BE2C (cell line): ENCODE measurements at regions not wholly inside any gene's neighbourhood (a gene's known extent, or its start where the extent isn't known, plus 50 kb on each side); places are given as distances from the start of the nearest gene placed in this dataset.

Source experiments
- DNase-seq: peaks from one replicate; pipeline ENCODE4 v3.0.0-alpha.2; 2020
- H3K27me3 ChIP-seq: fragments of 250-450 bp; sonication (Bioruptor Pico); 2 replicates; pipeline ENCODE4 v1.5.1; 2020; ENCODE audit warnings: mild to moderate bottlenecking
- H3K36me3 ChIP-seq: fragments of 250-450 bp; sonication (Bioruptor Pico); 2 replicates; pipeline ENCODE4 v1.5.1; 2020; ENCODE audit warnings: mild to moderate bottlenecking
- H3K4me1 ChIP-seq: fragments of 250-450 bp; sonication (Bioruptor Pico); 2 replicates; pipeline ENCODE4 v1.5.1; 2020
- H3K4me3 ChIP-seq: 2 replicates; pipeline ENCODE4 v1.5.1; 2011; ENCODE audit warnings: low read depth, low read length
- H3K9me3 ChIP-seq: fragments of 250-450 bp; sonication (Bioruptor Pico); 2 replicates; pipeline ENCODE4 v1.5.1; 2020
- TF ChIP-seq, protein P1 (sequence below): IDR thresholded peaks from 2 replicates; pipeline ENCODE4 v1.5.1; 2012; ENCODE audit warnings: mild to moderate bottlenecking, low read depth, low read length

DNA sequence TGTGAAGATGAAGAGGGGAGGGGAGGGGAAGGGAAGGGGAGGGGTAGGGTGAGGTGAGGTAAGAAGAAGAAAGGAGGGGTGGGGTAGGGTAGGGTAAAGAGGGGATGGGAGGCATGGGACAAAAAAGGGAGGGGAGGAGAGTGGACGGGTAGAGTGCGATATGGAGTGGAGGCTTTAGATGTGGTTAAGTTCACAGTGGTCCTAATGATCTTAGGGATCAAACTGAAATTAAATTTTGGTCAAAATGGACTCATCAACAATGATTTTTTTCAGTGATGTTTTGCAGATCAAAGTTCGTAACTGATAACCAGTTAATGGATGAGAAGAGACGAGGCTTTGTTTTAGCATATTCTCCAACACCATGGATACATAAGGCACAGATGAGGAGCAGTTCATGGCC is 513.9 kb upstream of the ACVR2A start:
- Histone ChIP-seq H3K36me3 (no peaks in the 10 kb centered on the region), H3K4me1 (no peaks in the 10 kb centered on the region), H3K9me3 (no peaks in the 10 kb centered on the region), H3K4me3 (no peak overlapping the region), H3K27me3 (no peaks in the 10 kb centered on the region)
- no peak for DNase-seq
- TF ChIP-seq, protein P1, sequence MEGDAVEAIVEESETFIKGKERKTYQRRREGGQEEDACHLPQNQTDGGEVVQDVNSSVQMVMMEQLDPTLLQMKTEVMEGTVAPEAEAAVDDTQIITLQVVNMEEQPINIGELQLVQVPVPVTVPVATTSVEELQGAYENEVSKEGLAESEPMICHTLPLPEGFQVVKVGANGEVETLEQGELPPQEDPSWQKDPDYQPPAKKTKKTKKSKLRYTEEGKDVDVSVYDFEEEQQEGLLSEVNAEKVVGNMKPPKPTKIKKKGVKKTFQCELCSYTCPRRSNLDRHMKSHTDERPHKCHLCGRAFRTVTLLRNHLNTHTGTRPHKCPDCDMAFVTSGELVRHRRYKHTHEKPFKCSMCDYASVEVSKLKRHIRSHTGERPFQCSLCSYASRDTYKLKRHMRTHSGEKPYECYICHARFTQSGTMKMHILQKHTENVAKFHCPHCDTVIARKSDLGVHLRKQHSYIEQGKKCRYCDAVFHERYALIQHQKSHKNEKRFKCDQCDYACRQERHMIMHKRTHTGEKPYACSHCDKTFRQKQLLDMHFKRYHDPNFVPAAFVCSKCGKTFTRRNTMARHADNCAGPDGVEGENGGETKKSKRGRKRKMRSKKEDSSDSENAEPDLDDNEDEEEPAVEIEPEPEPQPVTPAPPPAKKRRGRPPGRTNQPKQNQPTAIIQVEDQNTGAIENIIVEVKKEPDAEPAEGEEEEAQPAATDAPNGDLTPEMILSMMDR: no peak

DNA sequence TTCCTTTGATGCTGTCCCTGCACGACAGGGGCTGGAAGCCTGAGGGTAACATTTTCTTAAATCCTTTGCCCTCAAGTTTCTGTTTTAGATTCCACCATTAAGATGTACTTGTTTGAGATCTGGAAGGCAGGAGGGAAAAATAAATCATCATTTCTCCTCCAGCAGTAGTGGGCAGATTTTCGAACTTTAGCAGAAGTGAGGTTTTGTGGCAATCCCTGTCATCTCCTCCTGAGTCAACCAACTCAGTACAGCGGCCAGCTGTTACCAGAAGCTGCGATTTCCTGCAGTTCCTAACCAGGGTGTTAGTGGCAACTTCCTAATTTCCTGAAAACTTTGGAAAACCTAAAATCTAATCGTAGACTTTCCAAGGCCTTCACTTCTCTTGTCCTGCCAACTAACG is 517.2 kb upstream of the ACVR2A start:
- H3K4me1 ChIP-seq: no peaks in the 10 kb centered on the region
- H3K4me3 ChIP-seq: no peak overlapping the region
- DNase-seq: no peak
- H3K36me3 ChIP-seq: no peaks in the 10 kb centered on the region
- TF ChIP-seq, protein P1: no peak
- H3K9me3 ChIP-seq: no peaks in the 10 kb centered on the region
- H3K27me3 ChIP-seq: no peaks in the 10 kb centered on the region

DNA sequence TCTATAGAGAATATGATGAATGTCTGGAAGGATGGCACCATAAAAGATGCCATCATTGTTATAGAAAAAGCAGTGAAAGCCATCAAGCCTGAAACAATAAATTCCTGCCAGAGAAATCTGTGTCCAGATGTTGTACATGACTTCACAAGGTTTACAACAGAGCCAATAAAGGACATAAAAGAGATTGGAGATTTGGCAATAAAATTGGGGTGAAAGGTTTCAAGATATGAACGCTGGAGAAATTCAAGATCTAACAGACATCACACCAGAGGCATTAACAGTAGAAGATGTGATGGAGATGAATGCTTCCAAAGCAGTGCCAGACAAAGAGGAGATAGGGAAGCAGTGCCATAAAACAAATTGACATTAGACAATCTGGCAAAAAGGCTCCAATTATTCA is 518.8 kb upstream of the ACVR2A start:
- Histone ChIP-seq H3K4me3 (no peak overlapping the region), H3K9me3 (no peaks in the 10 kb centered on the region), H3K36me3 (no peaks in the 10 kb centered on the region), H3K27me3 (no peaks in the 10 kb centered on the region), H3K4me1 (no peaks in the 10 kb centered on the region)
- TF ChIP-seq, protein P1: no peak
- no peak for DNase-seq

DNA sequence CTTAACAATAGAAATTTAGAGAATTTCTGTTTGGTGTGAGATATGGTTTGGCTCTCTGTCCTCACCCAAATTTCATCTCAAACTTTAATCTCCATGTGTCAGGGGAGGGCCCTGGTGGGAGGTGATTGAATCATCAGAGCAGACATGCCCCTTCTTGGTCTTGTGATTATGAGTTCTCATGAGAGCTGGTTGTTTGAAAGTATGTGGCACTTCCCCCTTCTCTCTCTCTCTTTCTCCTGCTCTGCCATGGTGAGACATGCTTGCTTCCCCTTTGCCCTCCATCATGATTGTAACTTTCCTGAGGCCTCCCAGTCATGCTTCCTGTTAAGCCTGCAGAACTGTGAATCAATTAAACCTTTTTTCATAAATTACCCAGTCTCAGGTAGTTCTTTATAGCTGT is 524.7 kb upstream of the ACVR2A start:
- no peak overlapping the region for H3K4me3 ChIP-seq
- H3K9me3 ChIP-seq: no peaks in the 10 kb centered on the region
- DNase-seq: no peak
- TF ChIP-seq, protein P1: no peak
- H3K4me1 ChIP-seq: no peaks in the 10 kb centered on the region
- no peaks in the 10 kb centered on the region for H3K27me3 ChIP-seq
- H3K36me3 ChIP-seq: no peaks in the 10 kb centered on the region

DNA sequence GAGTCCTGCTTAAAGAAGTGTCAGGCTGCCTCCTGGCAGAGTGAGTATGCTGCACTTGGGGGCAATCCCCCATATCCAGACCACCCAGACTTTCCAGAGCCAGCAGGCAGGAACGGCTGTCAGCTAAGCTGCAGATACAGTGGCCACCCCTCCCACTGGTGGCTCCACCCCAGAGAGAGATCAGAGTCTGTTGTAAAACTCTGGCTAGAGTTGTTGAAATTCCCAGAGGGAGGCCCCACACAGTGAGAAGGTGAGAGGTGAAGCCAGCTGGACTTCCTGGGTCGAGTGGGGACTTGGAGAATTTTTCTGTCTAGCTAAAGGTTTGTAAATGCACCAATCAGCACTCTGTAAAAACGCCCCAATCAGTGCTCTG is 533.8 kb upstream of the ACVR2A start:
- no peak for DNase-seq
- H3K4me3 ChIP-seq: no peak overlapping the region
- no peaks in the 10 kb centered on the region for H3K4me1 ChIP-seq

DNA sequence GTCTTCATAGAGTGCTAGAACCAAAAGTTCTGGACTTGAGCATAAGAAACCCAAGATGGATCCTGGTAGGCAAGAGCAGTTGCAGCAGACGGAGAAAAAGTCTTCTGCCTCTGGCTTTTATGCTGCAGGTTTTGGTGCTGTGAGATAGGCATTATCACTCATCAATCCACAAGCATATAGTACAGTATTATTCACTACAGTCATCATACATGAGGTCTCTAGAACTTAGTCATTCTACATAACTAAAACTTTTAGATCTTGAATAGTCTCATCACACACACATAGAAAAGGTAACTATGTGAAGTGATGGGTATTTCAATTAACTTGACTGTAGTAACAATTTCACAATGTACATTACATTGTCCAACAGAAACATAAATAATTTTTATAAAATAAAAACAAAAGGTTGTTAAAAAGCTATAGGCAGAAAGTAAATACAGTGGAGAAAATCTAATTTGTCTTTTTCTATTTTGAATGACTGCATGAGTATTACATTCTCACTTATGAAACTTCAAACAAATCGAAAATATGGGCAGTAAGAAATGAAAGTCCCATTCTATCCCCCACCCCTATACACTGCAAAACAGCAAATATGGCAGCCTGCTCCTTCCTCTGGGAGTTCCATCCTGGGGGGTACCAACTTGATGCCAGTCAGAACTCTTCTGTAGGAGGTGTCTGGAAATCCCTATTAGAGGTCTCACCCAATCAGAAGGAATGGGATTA is 534.3 kb upstream of the ACVR2A start:
- no peak overlapping the region for H3K4me3 ChIP-seq
- TF ChIP-seq, protein P1: no peak
- no peaks in the 10 kb centered on the region for H3K36me3 ChIP-seq
- no peaks in the 10 kb centered on the region for H3K4me1 ChIP-seq
- H3K9me3 ChIP-seq: no peaks in the 10 kb centered on the region
- no peaks in the 10 kb centered on the region for H3K27me3 ChIP-seq
- DNase-seq: no peak

More for the DNA sequence above, 533.8 kb upstream of the ACVR2A start:
- Histone ChIP-seq H3K36me3 (no peaks in the 10 kb centered on the region), H3K9me3 (no peaks in the 10 kb centered on the region), H3K27me3 (no peaks in the 10 kb centered on the region)
- TF ChIP-seq, protein P1: no peak
